ENCODE measurements at regions not wholly inside any gene's neighbourhood (a gene's known extent, or its start where the extent isn't known, plus 50 kb on each side); places are given as distances from the start of the nearest gene placed in this dataset.
"Not testable (repeated sequence)": the region's sequence is repeated elsewhere in the genome, so short reads cannot be mapped to it uniquely, and the experiment has no call there.

- TF ChIP-seq, protein P1, sequence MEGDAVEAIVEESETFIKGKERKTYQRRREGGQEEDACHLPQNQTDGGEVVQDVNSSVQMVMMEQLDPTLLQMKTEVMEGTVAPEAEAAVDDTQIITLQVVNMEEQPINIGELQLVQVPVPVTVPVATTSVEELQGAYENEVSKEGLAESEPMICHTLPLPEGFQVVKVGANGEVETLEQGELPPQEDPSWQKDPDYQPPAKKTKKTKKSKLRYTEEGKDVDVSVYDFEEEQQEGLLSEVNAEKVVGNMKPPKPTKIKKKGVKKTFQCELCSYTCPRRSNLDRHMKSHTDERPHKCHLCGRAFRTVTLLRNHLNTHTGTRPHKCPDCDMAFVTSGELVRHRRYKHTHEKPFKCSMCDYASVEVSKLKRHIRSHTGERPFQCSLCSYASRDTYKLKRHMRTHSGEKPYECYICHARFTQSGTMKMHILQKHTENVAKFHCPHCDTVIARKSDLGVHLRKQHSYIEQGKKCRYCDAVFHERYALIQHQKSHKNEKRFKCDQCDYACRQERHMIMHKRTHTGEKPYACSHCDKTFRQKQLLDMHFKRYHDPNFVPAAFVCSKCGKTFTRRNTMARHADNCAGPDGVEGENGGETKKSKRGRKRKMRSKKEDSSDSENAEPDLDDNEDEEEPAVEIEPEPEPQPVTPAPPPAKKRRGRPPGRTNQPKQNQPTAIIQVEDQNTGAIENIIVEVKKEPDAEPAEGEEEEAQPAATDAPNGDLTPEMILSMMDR (IDR thresholded peaks at IDR 0.05; ENCODE audit: insufficient read depth, low read depth, low read length): not testable (repeated sequence)
- not testable (repeated sequence) for TF ChIP-seq EZH2 (IDR thresholded peaks at IDR 0.05; ENCODE audit: insufficient read depth, low read length)
Measured at GRCh38 chr2:216929338-216929737, 69.5 kb upstream of the TNP1 start.
